ENCODE measurements at regions not wholly inside any gene's neighbourhood (a gene's known extent, or its start where the extent isn't known, plus 50 kb on each side); places are given as distances from the start of the nearest gene placed in this dataset.

DNA sequence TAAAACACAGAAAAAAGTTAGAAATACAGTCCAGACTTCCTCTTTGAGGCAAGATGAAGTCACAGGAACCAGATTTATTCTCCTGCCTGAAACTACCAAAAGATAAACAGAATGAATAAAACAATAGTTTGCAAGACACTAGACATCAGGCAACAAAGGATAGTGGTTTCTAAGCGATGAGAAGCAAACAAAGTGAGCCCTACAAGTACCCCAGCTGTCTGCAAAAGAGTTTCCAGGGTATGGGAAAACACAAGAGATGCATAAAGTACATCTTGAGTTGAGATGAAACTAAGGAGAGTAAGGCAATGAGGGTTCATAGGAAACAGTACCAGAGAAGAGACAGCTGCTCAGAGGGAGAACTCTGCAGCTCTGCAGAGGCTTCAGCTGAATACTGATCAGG is 83.3 kb upstream of the COL24A1 start:
- Histone ChIP-seq H3K27me3 (replicated peaks) (no peaks in the 10 kb centered on the region), H3K4me3 (ENCODE audit: low read depth, low read length) (no peak overlapping the region), H3K27ac (no peak overlapping the region), H3K36me3 (replicated peaks) (no peaks in the 10 kb centered on the region)
- TF ChIP-seq, protein P1, sequence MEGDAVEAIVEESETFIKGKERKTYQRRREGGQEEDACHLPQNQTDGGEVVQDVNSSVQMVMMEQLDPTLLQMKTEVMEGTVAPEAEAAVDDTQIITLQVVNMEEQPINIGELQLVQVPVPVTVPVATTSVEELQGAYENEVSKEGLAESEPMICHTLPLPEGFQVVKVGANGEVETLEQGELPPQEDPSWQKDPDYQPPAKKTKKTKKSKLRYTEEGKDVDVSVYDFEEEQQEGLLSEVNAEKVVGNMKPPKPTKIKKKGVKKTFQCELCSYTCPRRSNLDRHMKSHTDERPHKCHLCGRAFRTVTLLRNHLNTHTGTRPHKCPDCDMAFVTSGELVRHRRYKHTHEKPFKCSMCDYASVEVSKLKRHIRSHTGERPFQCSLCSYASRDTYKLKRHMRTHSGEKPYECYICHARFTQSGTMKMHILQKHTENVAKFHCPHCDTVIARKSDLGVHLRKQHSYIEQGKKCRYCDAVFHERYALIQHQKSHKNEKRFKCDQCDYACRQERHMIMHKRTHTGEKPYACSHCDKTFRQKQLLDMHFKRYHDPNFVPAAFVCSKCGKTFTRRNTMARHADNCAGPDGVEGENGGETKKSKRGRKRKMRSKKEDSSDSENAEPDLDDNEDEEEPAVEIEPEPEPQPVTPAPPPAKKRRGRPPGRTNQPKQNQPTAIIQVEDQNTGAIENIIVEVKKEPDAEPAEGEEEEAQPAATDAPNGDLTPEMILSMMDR (IDR thresholded peaks at IDR 0.05; ENCODE audit: low read depth, low read length, missing control alignments): no peak
- no peak for DNase-seq
- in situ Hi-C loops (cut with HindIII; ENCODE audit: low pct_ligation_motif_present, low sequenced_read_pairs): no loop called here

DNA sequence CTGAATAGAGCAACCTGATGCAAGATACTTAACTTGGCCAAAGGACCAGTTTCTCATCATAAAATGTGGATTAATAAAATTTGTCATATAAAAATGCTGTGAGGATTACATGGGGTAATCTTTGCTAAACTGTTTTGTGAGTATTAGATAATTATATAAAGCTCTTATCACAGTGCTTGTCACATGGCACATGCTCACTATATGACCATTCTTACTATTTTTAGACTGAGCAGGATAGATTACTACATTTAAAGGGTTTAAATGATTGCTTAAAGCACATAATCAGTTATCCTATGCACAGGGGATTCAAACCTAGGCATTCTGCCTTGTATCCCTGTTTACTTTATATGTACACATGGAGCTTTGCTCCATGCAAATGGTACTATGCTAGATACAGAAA is 82.9 kb upstream of the COL24A1 start:
- DNase-seq: no peak
- Histone ChIP-seq H3K27ac (no peak overlapping the region), H3K4me3 (ENCODE audit: low read depth, low read length) (no peak overlapping the region), H3K27me3 (replicated peaks) (no peaks in the 10 kb centered on the region), H3K36me3 (replicated peaks) (no peaks in the 10 kb centered on the region)
- TF ChIP-seq, protein P1 (IDR thresholded peaks at IDR 0.05; ENCODE audit: low read depth, low read length, missing control alignments): no peak
- in situ Hi-C loops (cut with HindIII; ENCODE audit: low pct_ligation_motif_present, low sequenced_read_pairs): no loop called here

DNA sequence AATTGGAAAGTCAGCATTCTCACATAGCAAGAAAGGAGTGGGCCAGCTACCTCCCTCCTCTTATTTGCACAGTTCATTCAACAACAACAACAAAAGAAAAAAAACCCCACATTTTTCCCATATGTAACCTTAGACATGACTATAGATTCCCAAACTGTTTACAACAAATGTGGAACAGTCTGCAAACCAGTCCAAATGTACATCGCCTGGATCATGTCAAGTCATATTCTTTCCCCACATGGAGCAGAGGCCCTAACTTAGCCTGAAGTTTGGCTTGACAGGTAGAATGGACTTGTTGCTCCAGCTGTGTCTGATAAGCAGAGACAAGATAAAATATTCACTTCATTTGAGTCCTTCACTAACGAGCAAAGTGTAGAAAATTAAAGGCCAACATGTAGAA is 81.7 kb upstream of the COL24A1 start:
- in situ Hi-C loops (cut with HindIII; ENCODE audit: low pct_ligation_motif_present, low sequenced_read_pairs): no loop called here
- no peak for DNase-seq
- Histone ChIP-seq H3K4me3 (ENCODE audit: low read depth, low read length) (no peak overlapping the region), H3K27ac (no peak overlapping the region), H3K36me3 (replicated peaks) (no peaks in the 10 kb centered on the region), H3K27me3 (replicated peaks) (no peaks in the 10 kb centered on the region)
- TF ChIP-seq, protein P1 (IDR thresholded peaks at IDR 0.05; ENCODE audit: low read depth, low read length, missing control alignments): no peak

DNA sequence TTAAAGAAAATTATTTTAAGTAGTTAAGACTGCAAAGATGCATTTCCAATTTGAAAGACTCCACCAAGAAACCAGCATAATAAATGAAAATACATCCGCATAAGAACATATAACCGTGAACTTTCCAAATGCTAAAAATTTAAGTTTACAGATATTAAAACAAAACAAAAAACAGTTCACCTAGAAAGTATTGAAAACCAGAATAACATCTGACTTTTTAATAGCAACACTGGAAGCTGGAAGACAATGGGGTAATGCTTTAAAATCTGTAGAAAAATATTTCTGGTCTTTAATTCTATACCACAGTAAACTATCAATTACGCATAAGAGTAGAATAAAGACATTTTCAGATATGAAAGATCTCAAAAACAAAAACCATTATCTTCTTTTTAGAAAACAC is 79.3 kb upstream of the COL24A1 start:
- no peak overlapping the region for H3K27ac ChIP-seq
- in situ Hi-C loops (cut with HindIII; ENCODE audit: low pct_ligation_motif_present, low sequenced_read_pairs): no loop called here
- no peaks in the 10 kb centered on the region for H3K36me3 ChIP-seq (replicated peaks)
- DNase-seq: no peak
- H3K27me3 ChIP-seq (replicated peaks): no peaks in the 10 kb centered on the region
- H3K4me3 ChIP-seq (ENCODE audit: low read depth, low read length): no peak overlapping the region
- TF ChIP-seq, protein P1 (IDR thresholded peaks at IDR 0.05; ENCODE audit: low read depth, low read length, missing control alignments): no peak

DNA sequence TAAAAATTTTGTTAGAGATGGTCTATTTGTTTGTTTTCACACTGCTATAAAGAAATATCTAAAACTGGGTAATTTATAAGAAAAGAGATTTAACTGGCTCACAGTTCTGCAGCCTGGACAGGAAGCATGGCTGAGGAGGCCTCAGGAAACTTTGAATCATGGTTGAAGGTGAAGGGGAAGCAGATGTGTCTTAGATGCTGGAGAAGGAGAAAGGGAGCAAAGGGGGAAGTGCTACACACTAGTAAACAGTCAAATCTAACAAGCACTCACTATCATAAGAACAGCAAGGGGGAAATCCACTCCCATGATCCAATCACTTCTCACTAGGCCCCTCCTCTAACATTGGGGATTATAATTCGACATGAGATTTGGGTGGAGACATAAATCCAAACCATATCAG is 76.8 kb upstream of the COL24A1 start:
- Histone ChIP-seq H3K4me3 (ENCODE audit: low read depth, low read length) (no peak overlapping the region), H3K36me3 (replicated peaks) (no peaks in the 10 kb centered on the region), H3K27me3 (replicated peaks) (no peaks in the 10 kb centered on the region), H3K27ac (no peak overlapping the region)
- in situ Hi-C loops (cut with HindIII; ENCODE audit: low pct_ligation_motif_present, low sequenced_read_pairs): no loop called here
- no peak for DNase-seq
- TF ChIP-seq, protein P1 (IDR thresholded peaks at IDR 0.05; ENCODE audit: low read depth, low read length, missing control alignments): no peak

DNA sequence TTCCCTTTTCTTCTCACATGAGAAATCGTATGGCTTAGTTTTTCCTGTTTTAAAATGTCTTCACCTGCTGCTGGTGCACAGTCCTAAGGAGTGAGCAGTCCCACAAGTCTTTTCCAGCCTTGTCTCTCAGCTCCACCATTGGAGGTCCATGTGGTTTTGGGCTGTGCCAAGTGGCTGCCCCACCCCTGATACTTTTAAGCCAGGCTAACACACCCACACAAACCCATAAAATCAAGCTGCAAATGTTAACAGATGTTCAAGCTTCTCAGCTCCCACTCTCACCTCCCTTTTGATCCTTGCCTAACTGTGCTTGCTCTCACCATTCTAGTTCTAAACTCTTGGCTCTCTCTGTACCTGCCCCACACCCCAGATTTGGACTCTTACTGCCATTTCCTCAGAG is 74.5 kb upstream of the COL24A1 start:
- Histone ChIP-seq H3K27me3 (replicated peaks) (no peaks in the 10 kb centered on the region), H3K4me3 (ENCODE audit: low read depth, low read length) (no peak overlapping the region), H3K36me3 (replicated peaks) (no peaks in the 10 kb centered on the region), H3K27ac (no peak overlapping the region)
- no peak for DNase-seq
- in situ Hi-C loops (cut with HindIII; ENCODE audit: low pct_ligation_motif_present, low sequenced_read_pairs): no loop called here
- TF ChIP-seq, protein P1 (IDR thresholded peaks at IDR 0.05; ENCODE audit: low read depth, low read length, missing control alignments): no peak

Measured in brain microvascular endothelial cell (primary cell).